Cardiac muscle cell (in vitro differentiated cells and primary cell): ENCODE measurements at regions not wholly inside any gene's neighbourhood (a gene's known extent, or its start where the extent isn't known, plus 50 kb on each side); places are given as distances from the start of the nearest gene placed in this dataset.

Experiments used
- DNase-seq, 2 donors: peaks; one replicate each; pipeline versions ENCODE4 v3.0.0 to v3.0.0-alpha.2; 2010 to 2017; ENCODE audit warnings: low read depth in 1 of 2, low spot score in 1 of 2
- H3K27ac ChIP-seq: fragments of 200-600 bp; sonication (generic); 2 replicates; pipeline ENCODE4 v1.5.1; 2016
- H3K27me3 ChIP-seq: fragments of 200-600 bp; sonication (generic); 2 replicates; pipeline ENCODE4 v1.6.0; 2016; ENCODE audit warnings: control low read depth
- H3K36me3 ChIP-seq: fragments of 200-600 bp; sonication (generic); 2 replicates; pipeline ENCODE4 v1.5.1; 2016; ENCODE audit warnings: control low read depth
- H3K4me1 ChIP-seq: fragments of 200-600 bp; sonication (generic); 2 replicates; pipeline ENCODE4 v1.8.1; 2017; ENCODE audit warnings: low read depth, mild to moderate bottlenecking, mixed run types
- H3K4me3 ChIP-seq: fragments of 200-600 bp; sonication (generic); 2 replicates; pipeline ENCODE4 v1.5.1; 2016; ENCODE audit warnings: mild to moderate bottlenecking
- H3K9me3 ChIP-seq: fragments of 200-600 bp; sonication (generic); 2 replicates; pipeline ENCODE4 v1.5.1; 2017; ENCODE audit warnings: low read depth, mild to moderate bottlenecking, control low read depth
- CTCF ChIP-seq: IDR thresholded peaks from 2 replicates; pipeline ENCODE4 v1.5.1; 2012; ENCODE audit warnings: low read depth, mild to moderate bottlenecking, low read length

GRCh38 chr10:131577178-131577555, 265.6 kb upstream of the TCERG1L start:
- no peak overlapping the region for H3K4me3 ChIP-seq
- no peak for DNase-seq
- no peaks in the 10 kb centered on the region for H3K4me1 ChIP-seq
- H3K9me3 ChIP-seq, result no peaks in the 10 kb centered on the region
- H3K27ac ChIP-seq, result no peak overlapping the region
- no peaks in the 10 kb centered on the region for H3K36me3 ChIP-seq
- TF ChIP-seq CTCF, result no peak
- no peaks in the 10 kb centered on the region for H3K27me3 ChIP-seq

GRCh38 chr10:131577786-131578471, 266.4 kb upstream of the TCERG1L start:
- H3K4me1 ChIP-seq, result no peaks in the 10 kb centered on the region
- no peak for TF ChIP-seq CTCF
- no peak overlapping the region for H3K4me3 ChIP-seq
- H3K9me3 ChIP-seq, result no peaks in the 10 kb centered on the region
- DNase-seq, result no peak
- H3K27me3 ChIP-seq, result no peaks in the 10 kb centered on the region
- no peak overlapping the region for H3K27ac ChIP-seq
- H3K36me3 ChIP-seq, result no peaks in the 10 kb centered on the region

GRCh38 chr10:131578472-131578970, 267.0 kb upstream of the TCERG1L start:
- TF ChIP-seq CTCF, result no peak
- H3K36me3 ChIP-seq, result no peaks in the 10 kb centered on the region

GRCh38 chr10:131579251-131580071, 267.9 kb upstream of the TCERG1L start:
- Histone ChIP-seq H3K27ac (no peak overlapping the region), H3K4me3 (no peak overlapping the region), H3K9me3 (no peaks in the 10 kb centered on the region), H3K36me3 (no peaks in the 10 kb centered on the region), H3K27me3 (no peaks in the 10 kb centered on the region), H3K4me1 (no peaks in the 10 kb centered on the region)
- no peak for DNase-seq
- no peak for TF ChIP-seq CTCF

More at GRCh38 chr10:131578472-131578970, 267.0 kb upstream of the TCERG1L start:
- H3K4me3 ChIP-seq, result no peak overlapping the region
- no peaks in the 10 kb centered on the region for H3K27me3 ChIP-seq
- no peaks in the 10 kb centered on the region for H3K4me1 ChIP-seq
- H3K9me3 ChIP-seq, result no peaks in the 10 kb centered on the region
- no peak for DNase-seq
- H3K27ac ChIP-seq, result no peak overlapping the region

- Histone ChIP-seq H3K9me3 (no peaks in the 10 kb centered on the region), H3K27me3 (no peaks in the 10 kb centered on the region), H3K4me1 (no peaks in the 10 kb centered on the region), H3K36me3 (no peaks in the 10 kb centered on the region), H3K4me3 (no peak overlapping the region), H3K27ac (no peak overlapping the region)
- no peak for TF ChIP-seq CTCF
- DNase-seq, result no peak
These were observed 268.6 kb upstream of the TCERG1L start for GRCh38 chr10:131580076-131580652.
